Cardiac fibroblast (primary cell): ENCODE measurements at regions not wholly inside any gene's neighbourhood (a gene's known extent, or its start where the extent isn't known, plus 50 kb on each side); places are given as distances from the start of the nearest gene placed in this dataset.

ENCODE experiments used
- DNase-seq, 2 donors: peaks; one replicate each; pipeline versions ENCODE4 v3.0.0 to v3.0.0-alpha.2; 2010; ENCODE audit warnings: low read depth in 2 of 2
- H3K4me3 ChIP-seq, 2 donors: replicated peaks in 1 of 2; 1 replicate in 1 of 2; 2 replicates in 1 of 2; pipeline ENCODE4 v1.5.1; 2011; ENCODE audit warnings: low read depth in 2 of 2, low read length in 2 of 2, mild to moderate bottlenecking in 2 of 2, moderate library complexity in 1 of 2
- CTCF ChIP-seq: IDR thresholded peaks from one replicate; pipeline ENCODE4 v1.5.1; 2011; ENCODE audit warnings: low read depth, mild to moderate bottlenecking, low read length, inconsistent platforms

- no peak overlapping the region for H3K4me3 ChIP-seq
- no peak for TF ChIP-seq CTCF
- DNase-seq = peak; percentile 83 to 89
Measured at GRCh38 chr1:115426231-115426771, 88.3 kb upstream of the NGF start.

GRCh38 chr1:115425442-115425841, 87.4 kb upstream of the NGF start:
- no peak for DNase-seq
- TF ChIP-seq CTCF = no peak
- H3K4me3 ChIP-seq = no peak overlapping the region

- no peak overlapping the region for H3K4me3 ChIP-seq
- no peak for DNase-seq
- TF ChIP-seq CTCF = no peak
Measured at GRCh38 chr1:115423776-115424175, 85.7 kb upstream of the NGF start.

GRCh38 chr1:115419571-115419970, 81.5 kb upstream of the NGF start:
- no peak for DNase-seq
- H3K4me3 ChIP-seq = no peak overlapping the region
- no peak for TF ChIP-seq CTCF

GRCh38 chr1:115413621-115414020, 75.6 kb upstream of the NGF start:
- TF ChIP-seq CTCF = no peak
- DNase-seq = no peak

GRCh38 chr1:115413208-115413607, 75.2 kb upstream of the NGF start:
- no peak for TF ChIP-seq CTCF

More at GRCh38 chr1:115413621-115414020, 75.6 kb upstream of the NGF start:
- no peak overlapping the region for H3K4me3 ChIP-seq

GRCh38 chr1:115412733-115413132, 74.7 kb upstream of the NGF start:
- no peak for DNase-seq
- H3K4me3 ChIP-seq = no peak overlapping the region
- TF ChIP-seq CTCF = no peak

More at GRCh38 chr1:115413208-115413607, 75.2 kb upstream of the NGF start:
- DNase-seq = no peak
- no peak overlapping the region for H3K4me3 ChIP-seq
